GM19351 (cell line): ENCODE measurements at regions not wholly inside any gene's neighbourhood (a gene's known extent, or its start where the extent isn't known, plus 50 kb on each side); places are given as distances from the start of the nearest gene placed in this dataset.

Experiments
- ATAC-seq: cut with Tn5 transposase; IDR thresholded peaks from one replicate; pipeline ENCODE4 v1.9.1; 2021; ENCODE audit warnings: mild to moderate bottlenecking, moderate library complexity; ENCODE audit not compliant: unreplicated experiment

DNA sequence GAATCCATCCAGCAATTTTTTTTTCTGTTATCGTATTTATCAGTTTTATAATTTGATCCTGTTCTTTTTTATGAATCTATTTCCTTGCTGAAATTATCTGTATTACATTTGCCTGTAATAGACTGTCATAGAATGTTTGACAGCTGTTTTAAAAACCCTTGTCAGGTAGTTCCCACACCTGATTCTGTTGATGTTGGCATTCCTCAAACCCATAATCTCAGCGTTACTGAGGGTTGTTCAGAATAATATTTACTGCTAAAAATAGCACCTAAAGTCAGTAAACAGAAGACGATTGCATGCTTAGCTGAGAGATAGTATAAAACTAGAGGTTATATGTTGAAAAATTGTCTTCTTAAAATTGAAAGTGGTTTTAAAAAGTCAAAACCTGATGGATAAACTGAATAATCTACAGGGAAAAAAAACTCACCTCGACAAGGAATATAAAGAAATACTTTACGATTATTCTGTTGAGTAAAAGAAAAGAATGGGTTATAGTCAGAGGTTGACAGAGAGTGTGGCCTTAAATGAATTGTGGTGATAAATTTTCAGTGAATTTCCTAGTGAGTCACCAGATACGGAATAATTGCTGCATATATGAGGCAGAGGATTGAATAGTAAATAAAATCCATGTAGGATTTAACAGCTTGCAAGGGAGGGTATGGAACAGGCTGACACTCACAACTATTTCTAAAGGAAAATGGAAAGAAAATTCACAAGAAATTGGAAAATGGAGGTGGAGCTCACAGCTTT is 824.1 kb upstream of the IGFBP3 start:
- no peak for ATAC-seq

DNA sequence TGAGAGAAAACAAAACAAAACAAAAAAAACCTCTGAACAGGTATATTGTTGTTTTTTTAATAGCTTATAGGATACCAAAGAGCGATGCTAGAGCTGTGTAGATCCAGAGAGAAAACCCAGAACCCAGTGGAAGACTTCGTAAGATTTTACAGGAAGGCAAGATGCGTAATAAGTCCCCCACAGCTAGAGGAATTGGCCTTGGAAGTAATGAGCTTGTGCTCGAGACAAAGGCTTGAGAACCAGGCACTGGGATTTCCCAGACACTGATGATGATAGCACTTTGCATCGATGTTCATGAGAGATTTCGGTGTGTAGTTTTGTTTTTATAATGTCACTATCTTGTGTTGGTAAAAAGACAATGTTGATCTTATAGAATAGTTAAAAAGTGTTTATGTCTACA is 821.5 kb upstream of the IGFBP3 start:
- ATAC-seq: no peak

GRCh38 chr7:46741938-46742540 is 821.0 kb upstream of the IGFBP3 start:
- no peak for ATAC-seq

DNA sequence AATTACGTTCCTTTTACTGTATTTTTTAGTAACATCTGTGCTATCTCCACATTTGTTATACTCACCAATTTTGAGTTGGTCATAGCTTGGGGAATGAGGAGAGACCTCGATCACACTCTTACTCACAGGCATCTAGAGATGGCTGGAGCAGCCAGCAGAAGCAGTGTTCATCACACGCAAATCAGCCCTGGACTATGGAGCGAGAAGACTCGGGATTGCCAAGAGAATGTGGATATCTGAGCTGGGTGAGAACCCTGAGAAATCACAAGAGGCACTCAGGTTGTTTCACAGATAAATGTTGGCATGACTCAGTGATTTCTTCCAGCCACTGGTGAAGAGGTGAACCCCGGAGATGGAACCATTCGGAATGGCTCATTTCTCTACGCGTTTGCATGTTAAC is 820.1 kb upstream of the IGFBP3 start:
- ATAC-seq: no peak

GRCh38 chr7:46739518-46740234 is 818.6 kb upstream of the IGFBP3 start:
- ATAC-seq: no peak

DNA sequence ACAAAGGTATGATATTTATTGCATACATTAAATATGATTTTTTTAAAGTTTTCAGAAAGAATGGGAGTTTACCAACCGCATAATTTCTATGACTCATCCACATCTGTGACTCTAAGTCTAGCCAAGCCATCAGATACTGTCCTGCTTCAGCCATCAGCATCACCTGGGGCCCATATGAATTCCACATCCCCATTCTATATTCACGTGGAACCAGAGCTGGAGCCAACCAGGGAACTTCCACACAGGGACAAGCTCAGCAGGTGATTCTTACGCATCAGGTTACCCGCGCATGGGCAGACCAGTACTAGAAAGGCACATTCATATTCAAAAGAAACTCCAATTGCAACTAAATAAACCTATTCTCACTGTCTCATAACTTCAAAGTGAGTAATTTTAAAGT is 817.7 kb upstream of the IGFBP3 start:
- no peak for ATAC-seq

DNA sequence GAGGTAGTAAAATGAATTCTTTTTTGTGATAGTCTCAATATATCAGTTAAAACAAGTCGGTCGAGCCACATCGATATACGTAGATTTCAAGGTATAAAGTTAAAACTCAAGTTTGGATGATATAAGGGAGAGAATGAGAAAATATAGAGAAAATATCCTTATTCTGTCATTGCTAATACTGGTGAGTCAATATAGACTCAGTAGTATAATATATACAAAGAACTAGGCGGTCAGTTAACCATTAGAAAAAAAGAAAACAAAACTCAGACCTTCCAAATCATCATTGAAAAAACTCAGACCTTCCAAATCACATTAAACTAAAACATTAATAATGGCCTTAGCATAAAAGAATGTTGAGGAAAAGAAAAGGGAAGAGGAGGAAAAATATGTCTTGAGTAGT is 817.1 kb upstream of the IGFBP3 start:
- no peak for ATAC-seq

DNA sequence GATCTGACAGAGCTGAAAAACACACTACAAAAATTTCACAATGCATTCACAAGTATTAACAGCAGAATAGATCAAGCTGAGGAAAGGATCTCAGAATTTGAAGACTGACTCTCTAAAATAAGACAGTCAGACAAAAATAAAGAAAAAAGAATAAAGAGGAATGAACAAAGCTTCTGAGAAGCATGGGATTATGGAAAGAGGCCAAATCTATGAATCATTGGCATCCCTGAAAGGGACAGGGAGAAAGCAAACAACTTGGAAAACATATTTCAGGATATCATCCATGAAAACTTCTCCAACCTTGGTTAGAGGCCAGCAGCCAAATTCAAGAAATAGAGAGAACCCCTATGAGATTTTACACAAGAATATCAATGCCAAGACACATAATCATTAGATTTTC is 804.8 kb upstream of the IGFBP3 start:
- ATAC-seq: no peak

GRCh38 chr7:46725136-46725535 is 804.1 kb upstream of the IGFBP3 start:
- ATAC-seq: no peak

- no peak for ATAC-seq
Observed at GRCh38 chr7:46723742-46724141, 802.7 kb upstream of the IGFBP3 start.

DNA sequence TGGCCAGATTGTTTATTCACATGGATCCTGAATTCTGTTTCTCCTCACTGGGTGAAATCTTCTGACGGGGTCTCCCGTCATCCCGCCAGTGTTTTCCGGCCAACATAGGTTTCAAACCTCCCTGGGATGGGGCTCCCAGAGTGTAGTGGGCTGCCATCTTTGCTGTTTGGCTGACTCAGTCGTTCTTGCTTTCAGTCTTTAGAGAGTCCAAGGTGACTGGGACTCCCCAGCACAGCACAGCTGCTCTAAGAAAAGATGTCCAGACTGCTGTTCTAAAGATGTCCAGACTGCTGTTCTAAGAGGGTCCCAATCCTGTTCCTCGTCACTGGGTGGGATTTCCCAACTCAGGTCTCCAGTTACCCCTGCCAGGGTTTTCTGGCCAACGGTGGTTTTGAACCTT is 801.9 kb upstream of the IGFBP3 start:
- ATAC-seq: no peak

- no peak for ATAC-seq
Observed at GRCh38 chr7:46720761-46721160, 799.7 kb upstream of the IGFBP3 start.

DNA sequence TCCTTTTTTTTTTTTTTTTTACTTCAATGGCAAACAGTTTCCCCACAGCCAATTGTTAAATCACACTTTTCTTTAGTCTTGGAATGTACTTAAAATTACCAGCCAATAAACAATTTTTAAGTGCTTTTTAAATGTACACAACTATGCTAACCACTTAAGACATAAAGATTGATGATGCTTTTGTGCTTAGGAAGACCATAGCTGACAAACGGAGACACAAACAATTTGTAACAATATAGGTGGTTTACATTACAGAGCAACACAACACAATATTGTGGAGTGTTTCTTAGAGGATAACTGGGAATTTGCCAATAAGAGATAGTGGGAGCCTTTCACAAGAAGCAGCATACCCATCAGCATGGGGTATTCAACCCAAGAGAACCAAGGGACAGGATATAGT is 798.5 kb upstream of the IGFBP3 start:
- no peak for ATAC-seq

GRCh38 chr7:46716926-46717325 is 795.9 kb upstream of the IGFBP3 start:
- no peak for ATAC-seq

DNA sequence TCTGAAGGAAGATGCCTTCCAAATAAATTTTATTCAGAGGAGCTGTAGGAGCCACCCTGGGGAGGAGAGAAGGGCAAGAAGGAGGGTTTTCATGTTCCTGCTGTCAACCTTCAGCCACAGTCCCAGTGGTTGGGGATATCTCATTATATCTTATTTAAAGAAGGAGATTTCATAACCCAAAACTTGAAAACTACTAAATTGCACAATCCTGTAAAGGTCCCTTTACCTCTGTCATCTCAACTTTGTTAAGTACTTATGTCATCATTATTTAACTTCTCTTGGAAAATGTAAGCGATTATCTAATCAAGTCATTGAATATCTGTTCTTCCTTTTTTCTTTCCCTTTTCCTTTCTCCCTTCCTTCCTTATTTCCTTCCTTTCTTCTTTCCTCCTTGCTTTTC is 794.5 kb upstream of the IGFBP3 start:
- no peak for ATAC-seq

DNA sequence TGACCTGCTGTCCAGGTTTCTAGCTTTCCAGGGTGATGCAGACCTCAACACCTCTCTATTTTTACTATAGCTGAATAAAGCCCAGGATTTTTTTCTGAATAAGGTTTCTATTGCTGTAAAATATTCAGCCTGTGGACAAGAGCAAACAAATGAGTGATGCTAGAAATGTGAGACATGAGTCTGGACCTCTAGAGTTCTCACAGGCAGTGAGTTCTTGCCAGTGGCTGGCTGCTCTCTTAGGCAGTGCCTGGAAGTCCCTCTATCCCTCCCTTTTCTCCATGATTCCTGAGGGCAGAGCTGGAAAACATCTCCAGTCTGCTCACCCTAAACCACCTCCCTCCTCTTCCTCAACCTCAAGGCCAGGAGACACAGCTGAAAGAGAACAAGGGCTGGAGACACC is 793.8 kb upstream of the IGFBP3 start:
- no peak for ATAC-seq

DNA sequence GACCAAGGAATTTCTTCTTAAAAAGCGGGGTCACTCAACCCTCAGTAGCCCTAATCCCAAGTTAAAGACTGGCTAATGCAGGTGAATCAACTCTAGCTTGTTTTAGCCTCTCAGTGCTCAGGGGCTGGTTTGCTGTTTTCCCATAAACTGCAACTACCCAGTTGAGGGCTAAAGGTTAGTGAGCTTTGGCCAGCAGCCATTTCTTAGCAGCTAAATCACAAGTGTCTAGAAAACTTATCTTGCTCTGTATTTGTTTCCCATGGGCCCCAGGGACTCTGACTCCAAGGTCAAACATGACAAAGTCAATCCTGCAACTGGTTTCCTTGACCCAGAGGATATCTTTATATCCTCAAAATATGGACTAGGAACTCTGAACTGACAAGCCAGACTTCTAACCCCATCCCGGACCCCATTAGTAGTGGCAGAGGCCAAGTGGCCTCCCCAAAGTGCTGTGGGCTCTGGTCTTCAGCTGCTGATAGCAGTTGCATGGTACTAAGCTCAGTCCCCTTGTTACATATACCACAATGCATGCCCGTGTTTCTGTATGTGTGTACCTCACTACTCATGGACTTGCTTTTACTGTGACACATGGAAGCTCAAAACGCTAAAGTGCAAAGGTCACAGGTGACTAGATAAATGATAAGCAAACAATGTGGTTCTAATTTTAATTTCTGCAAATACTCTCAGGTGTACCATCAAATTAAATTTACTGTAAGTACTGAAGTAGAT is 793.0 kb upstream of the IGFBP3 start:
- no peak for ATAC-seq

DNA sequence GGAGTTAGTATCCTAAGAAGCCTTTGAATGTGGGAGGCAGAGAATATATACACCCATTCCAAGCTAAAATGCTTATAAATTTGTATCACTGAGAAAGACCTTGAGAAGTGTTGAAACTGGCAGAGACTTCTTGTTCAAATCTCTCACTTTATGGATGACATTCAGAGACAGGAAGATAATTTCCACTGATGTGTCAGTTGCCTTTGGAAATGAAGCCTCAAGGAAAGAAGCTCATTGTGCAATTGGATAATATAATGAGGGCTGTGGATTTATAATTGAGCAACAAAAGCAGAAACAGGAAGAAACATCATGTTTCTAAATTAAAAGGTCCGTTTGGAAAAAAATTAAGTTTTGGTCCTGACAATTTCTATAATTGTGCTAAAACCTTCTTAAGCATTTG is 789.9 kb upstream of the IGFBP3 start:
- no peak for ATAC-seq

- ATAC-seq: no peak
Observed at GRCh38 chr7:46707973-46708372, 786.9 kb upstream of the IGFBP3 start.

GRCh38 chr7:46705386-46706255 is 784.5 kb upstream of the IGFBP3 start:
- no peak for ATAC-seq

DNA sequence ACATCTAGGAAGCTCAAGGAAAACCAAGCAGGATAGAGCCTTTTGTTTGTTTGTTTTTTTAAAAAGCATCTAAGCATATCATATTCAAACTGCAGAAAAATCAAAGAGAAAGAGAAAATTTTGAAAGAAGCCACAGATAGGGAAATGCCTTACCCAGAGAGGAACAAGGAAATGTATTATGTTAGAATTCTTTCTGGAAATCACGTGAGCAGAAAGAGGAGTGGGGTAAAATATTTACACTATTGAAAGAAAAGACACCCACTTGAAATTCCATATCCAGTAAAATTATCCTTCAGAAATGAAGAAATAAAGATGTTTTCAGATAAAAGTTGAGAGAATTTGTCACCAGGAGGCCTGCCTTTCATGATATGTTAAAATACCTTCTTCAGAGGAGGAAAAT is 775.7 kb upstream of the IGFBP3 start:
- ATAC-seq: no peak
